ENCODE measurements at regions not wholly inside any gene's neighbourhood (a gene's known extent, or its start where the extent isn't known, plus 50 kb on each side); places are given as distances from the start of the nearest gene placed in this dataset.
A peak's percentile ranks its signal among the peaks of the same experiment; 100 is the strongest.

- H3K27ac ChIP-seq, result no peak overlapping the region
- no peak overlapping the region for H3K4me3 ChIP-seq
- ATAC-seq (ENCODE audit: low FRiP score in 2 of 2), result no peak
- no peaks in the 10 kb centered on the region for H3K27me3 ChIP-seq
- no peaks in the 10 kb centered on the region for H3K36me3 ChIP-seq
- H3K9me3 ChIP-seq, result no peaks in the 10 kb centered on the region
- no peaks in the 10 kb centered on the region for H3K4me1 ChIP-seq
- WGBS, 2 donors, result 96 to 98% methylated on average over 3 of the region's 3 CpGs
- DNase-seq, result no peak
- no peak for TF ChIP-seq POLR2AphosphoS5 (IDR thresholded peaks at IDR 0.05)
- no peak for TF ChIP-seq CTCF (IDR thresholded peaks at IDR 0.05)
- TF ChIP-seq POLR2A (IDR thresholded peaks at IDR 0.05), result no peak
- TF ChIP-seq EP300 (IDR thresholded peaks at IDR 0.05), result no peak
Observed at GRCh38 chr4:123517971-123518370, 121.4 kb downstream of the SPRY1 start.

GRCh38 chr4:123520325-123520724 is 123.7 kb downstream of the SPRY1 start:
- no peaks in the 10 kb centered on the region for H3K36me3 ChIP-seq
- DNase-seq, result no peak
- no peaks in the 10 kb centered on the region for H3K9me3 ChIP-seq
- no peak overlapping the region for H3K27ac ChIP-seq
- no peaks in the 10 kb centered on the region for H3K4me1 ChIP-seq
- H3K27me3 ChIP-seq, result no peaks in the 10 kb centered on the region
- no peak for ATAC-seq (ENCODE audit: low FRiP score in 2 of 2)
- 86 to 94% methylated on average over 6 of the region's 6 CpGs for WGBS, 2 donors
- TF ChIP-seq CTCF (IDR thresholded peaks at IDR 0.05), result no peak
- TF ChIP-seq POLR2AphosphoS5 (IDR thresholded peaks at IDR 0.05), result no peak
- no peak for TF ChIP-seq EP300 (IDR thresholded peaks at IDR 0.05)
- no peak for TF ChIP-seq POLR2A (IDR thresholded peaks at IDR 0.05)
- H3K4me3 ChIP-seq, result no peak overlapping the region

GRCh38 chr4:123522081-123522480 is 125.5 kb downstream of the SPRY1 start:
- no peak for ATAC-seq (ENCODE audit: low FRiP score in 2 of 2)
- no peak for DNase-seq
- no peak overlapping the region for H3K27ac ChIP-seq
- no peaks in the 10 kb centered on the region for H3K9me3 ChIP-seq
- H3K27me3 ChIP-seq, result no peaks in the 10 kb centered on the region
- H3K4me1 ChIP-seq, result no peaks in the 10 kb centered on the region
- H3K4me3 ChIP-seq, result no peak overlapping the region
- no peaks in the 10 kb centered on the region for H3K36me3 ChIP-seq
- 93% methylated on average over 3 of the region's 3 CpGs for WGBS, 2 donors
- no peak for TF ChIP-seq POLR2A (IDR thresholded peaks at IDR 0.05)
- no peak for TF ChIP-seq POLR2AphosphoS5 (IDR thresholded peaks at IDR 0.05)
- no peak for TF ChIP-seq CTCF (IDR thresholded peaks at IDR 0.05)
- TF ChIP-seq EP300 (IDR thresholded peaks at IDR 0.05), result no peak

- DNase-seq, result no peak
- Histone ChIP-seq H3K9me3 (no peaks in the 10 kb centered on the region), H3K4me1 (no peaks in the 10 kb centered on the region), H3K4me3 (no peak overlapping the region), H3K36me3 (no peaks in the 10 kb centered on the region), H3K27ac (no peak overlapping the region), H3K27me3 (no peaks in the 10 kb centered on the region)
- 79 to 91% methylated on average over 3 of the region's 3 CpGs for WGBS, 2 donors
- no peak for ATAC-seq (ENCODE audit: low FRiP score in 2 of 2)
- TF ChIP-seq EP300 (IDR thresholded peaks at IDR 0.05) (no peak), POLR2A (IDR thresholded peaks at IDR 0.05) (no peak), CTCF (IDR thresholded peaks at IDR 0.05) (no peak), POLR2AphosphoS5 (IDR thresholded peaks at IDR 0.05) (no peak)
Observed at GRCh38 chr4:123522646-123523045, 126.1 kb downstream of the SPRY1 start.

GRCh38 chr4:123524958-123525628 is 128.5 kb downstream of the SPRY1 start:
- no peak overlapping the region for H3K4me3 ChIP-seq
- H3K27me3 ChIP-seq, result no peaks in the 10 kb centered on the region
- no peaks in the 10 kb centered on the region for H3K36me3 ChIP-seq
- H3K4me1 ChIP-seq, result no peaks in the 10 kb centered on the region
- peak; percentile 40 to 75 for ATAC-seq (ENCODE audit: low FRiP score in 2 of 2)
- no peak for TF ChIP-seq CTCF (IDR thresholded peaks at IDR 0.05)
- TF ChIP-seq POLR2AphosphoS5 (IDR thresholded peaks at IDR 0.05), result no peak
- TF ChIP-seq EP300 (IDR thresholded peaks at IDR 0.05), result no peak
- TF ChIP-seq POLR2A (IDR thresholded peaks at IDR 0.05), result no peak
- H3K9me3 ChIP-seq, result no peaks in the 10 kb centered on the region
- DNase-seq, result peak in 1 of 2 donors; percentile 55
- WGBS, 2 donors, result 76 to 82% methylated on average over 5 of the region's 5 CpGs
- H3K27ac ChIP-seq, result peak overlapping the region in 1 of 4 donors; percentile 20

All from upper lobe of left lung (tissue), 6 donors.